H1 (cell line): ENCODE measurements at regions not wholly inside any gene's neighbourhood (a gene's known extent, or its start where the extent isn't known, plus 50 kb on each side); places are given as distances from the start of the nearest gene placed in this dataset.

Source experiments
- CTCF ChIA-PET: fragments of 300-600 bp; sonication (Branson Sonifier 250); formaldehyde crosslinking; loops from one replicate; lab custom pipeline; 2021; ENCODE audit not compliant: partially characterized antibody; lab: Charles Lee
- POLR2A ChIA-PET: fragments of 300-600 bp; sonication (Branson Sonifier 250); formaldehyde crosslinking; loops from one replicate; lab custom pipeline; 2021; ENCODE audit warnings: inconsistent platforms; ENCODE audit not compliant: partially characterized antibody; lab: Charles Lee
- DNase-seq, 2 experiments: peaks; one replicate each; pipeline versions ENCODE4 v3.0.0 to v3.0.0-alpha.2; 2010 to 2022; ENCODE audit warnings: low spot score in 2 of 2, low read depth in 1 of 2, mixed read lengths in 1 of 2
- FAIRE-seq: peaks from 2 replicates; lab custom pipeline; 2011; peaks lifted over from hg19 to GRCh38; lab: Jason Lieb, UNC
- H2AFZ ChIP-seq: 2 replicates; pipeline ENCODE4 v1.8.1; 2012; ENCODE audit warnings: low read length, inconsistent platforms
- H2AK5ac ChIP-seq: 2 replicates; pipeline ENCODE4 v1.6.1; 2013; ENCODE audit warnings: low read depth, low read length
- H2BK120ac ChIP-seq: replicated peaks from 2 replicates; pipeline ENCODE3; 2013; ENCODE audit warnings: low read depth, low read length, inconsistent platforms
- H2BK12ac ChIP-seq: 2 replicates; pipeline ENCODE4 v1.6.1; 2013; ENCODE audit warnings: low read depth, low read length
- H2BK15ac ChIP-seq: 2 replicates; pipeline ENCODE4 v1.6.1; 2013; ENCODE audit warnings: low read length
- H2BK20ac ChIP-seq: 2 replicates; pipeline ENCODE4 v1.6.1; 2013; ENCODE audit warnings: low read length
- H2BK5ac ChIP-seq: 2 replicates; pipeline ENCODE4 v1.6.1; 2013; ENCODE audit warnings: low read depth, low read length
- H3K14ac ChIP-seq: 2 replicates; pipeline ENCODE4 v1.6.1; 2013; ENCODE audit warnings: inconsistent platforms; ENCODE audit not compliant: insufficient read length
- H3K18ac ChIP-seq: 2 replicates; pipeline ENCODE4 v1.6.1; 2013; ENCODE audit warnings: low read length; ENCODE audit errors: extremely low read depth
- H3K23ac ChIP-seq: 2 replicates; pipeline ENCODE4 v1.6.1; 2013; ENCODE audit warnings: inconsistent platforms; ENCODE audit not compliant: insufficient read length
- H3K23me2 ChIP-seq: 2 replicates; pipeline ENCODE4 v1.6.1; 2013; ENCODE audit warnings: low read depth, low read length
- H3K27ac ChIP-seq: 2 replicates; pipeline ENCODE4 v1.6.1; 2011; ENCODE audit warnings: low read depth, low read length, inconsistent platforms
- H3K27me3 ChIP-seq, 4 experiments: replicated peaks in 1 of 4; 1 replicate in 1 of 4; 2 replicates in 3 of 4; pipeline versions ENCODE4 v1.6.1 to v1.8.1; 2011 to 2013; ENCODE audit warnings: low read length in 3 of 4, mild to moderate bottlenecking in 3 of 4, inconsistent platforms in 2 of 4, mixed read lengths in 2 of 4, moderate library complexity in 1 of 4; ENCODE audit not compliant: control insufficient read depth in 3 of 4, insufficient read depth in 3 of 4; ENCODE audit errors: extremely low read depth in 1 of 4
- H3K36me3 ChIP-seq, 4 experiments: 2 replicates each; pipeline versions ENCODE4 v1.6.1 to v1.8.1; 2011 to 2013; ENCODE audit warnings: mild to moderate bottlenecking in 4 of 4, low read length in 3 of 4, moderate library complexity in 2 of 4, control low read depth in 1 of 4, inconsistent platforms in 1 of 4; ENCODE audit not compliant: insufficient read depth in 4 of 4, control insufficient read depth in 2 of 4
- H3K4ac ChIP-seq: replicated peaks from 2 replicates; pipeline ENCODE3; 2013; ENCODE audit warnings: low read length, low read depth, mixed read lengths, inconsistent platforms; ENCODE audit not compliant: insufficient read length
- H3K4me1 ChIP-seq, 4 experiments: replicated peaks in 1 of 4; 1 replicate in 1 of 4; 2 replicates in 3 of 4; pipeline versions ENCODE4 v1.6.1 to v1.8.1; 2011 to 2013; ENCODE audit warnings: low read length in 3 of 4, inconsistent platforms in 2 of 4, mixed read lengths in 1 of 4; ENCODE audit not compliant: insufficient read depth in 4 of 4, control insufficient read depth in 3 of 4
- H3K4me2 ChIP-seq, 2 experiments: 2 replicates each; pipeline versions ENCODE4 v1.6.1 to v1.8.1; 2011 to 2013; ENCODE audit warnings: low read depth in 2 of 2, low read length in 2 of 2, control low read depth in 1 of 2, inconsistent platforms in 1 of 2, mild to moderate bottlenecking in 1 of 2; ENCODE audit not compliant: insufficient read depth in 1 of 2
- H3K4me3 ChIP-seq, 4 experiments: fragments of 200-600, 300-600 bp in 1 of 4; sonication (generic), shearing (Covaris generic), sonication (Bioruptor Twin) in 1 of 4; 2 replicates each; pipeline versions ENCODE4 v1.5.1 to v1.8.1; 2011 to 2016; ENCODE audit warnings: low read length in 4 of 4, low read depth in 3 of 4, control low read depth in 2 of 4, inconsistent platforms in 2 of 4, mild to moderate bottlenecking in 2 of 4, mixed read lengths in 1 of 4, moderate library complexity in 1 of 4; ENCODE audit not compliant: insufficient read depth in 2 of 4; ENCODE audit errors: extremely low read depth in 1 of 4
- H3K56ac ChIP-seq: replicated peaks from 2 replicates; pipeline ENCODE3; 2013; ENCODE audit warnings: low read depth, mild to moderate bottlenecking, mixed read lengths, low read length, inconsistent platforms; ENCODE audit not compliant: insufficient read length
- H3K79me1 ChIP-seq: 2 replicates; pipeline ENCODE4 v1.6.1; 2013; ENCODE audit warnings: low read depth, low read length, control low read depth
- H3K79me2 ChIP-seq, 2 experiments: 2 replicates each; pipeline versions ENCODE4 v1.6.1 to v1.8.1; 2012 to 2013; ENCODE audit warnings: low read length in 2 of 2, mild to moderate bottlenecking in 2 of 2, inconsistent platforms in 1 of 2; ENCODE audit not compliant: insufficient read depth in 2 of 2, control insufficient read depth in 1 of 2
- H3K9ac ChIP-seq, 4 experiments: replicated peaks in 1 of 4; 1 replicate in 1 of 4; 2 replicates in 3 of 4; pipeline versions ENCODE4 v1.6.1 to v1.8.1; 2011 to 2013; ENCODE audit warnings: low read depth in 3 of 4, low read length in 3 of 4, control low read depth in 2 of 4, mild to moderate bottlenecking in 2 of 4, moderate library complexity in 2 of 4, inconsistent platforms in 1 of 4; ENCODE audit errors: extremely low read depth in 1 of 4
- H3K9me3 ChIP-seq, 2 experiments: 2 replicates each; pipeline versions ENCODE4 v1.6.1 to v1.8.1; 2012 to 2013; ENCODE audit warnings: mild to moderate bottlenecking in 2 of 2, moderate library complexity in 2 of 2, control low read depth in 1 of 2, inconsistent platforms in 1 of 2, low read depth in 1 of 2, low read length in 1 of 2, mixed read lengths in 1 of 2; ENCODE audit not compliant: insufficient read depth in 2 of 2
- H4K20me1 ChIP-seq, 2 experiments: replicated peaks in 1 of 2; 2 replicates each; pipeline versions ENCODE3 to v1.8.1; 2011 to 2013; ENCODE audit warnings: inconsistent platforms in 2 of 2, low read length in 2 of 2, mild to moderate bottlenecking in 1 of 2; ENCODE audit not compliant: insufficient read depth in 2 of 2, control insufficient read depth in 1 of 2
- H4K5ac ChIP-seq: 2 replicates; pipeline ENCODE4 v1.6.1; 2013; ENCODE audit warnings: low read length, low read depth, mixed read lengths, inconsistent platforms; ENCODE audit not compliant: insufficient read length
- H4K8ac ChIP-seq: 2 replicates; pipeline ENCODE4 v1.8.0; 2013; ENCODE audit warnings: mild to moderate bottlenecking, moderate library complexity, low read length, inconsistent platforms; ENCODE audit not compliant: insufficient read depth; ENCODE audit errors: extremely low read depth
- H4K91ac ChIP-seq: replicated peaks from 2 replicates; pipeline ENCODE3; 2013; ENCODE audit warnings: low read length, mixed read lengths, inconsistent platforms; ENCODE audit not compliant: insufficient read length
- ASH2L ChIP-seq: fragments of 200-600, 300-600 bp; sonication (generic); IDR thresholded peaks from one replicate; pipeline ENCODE4 v1.7.1; 2017; ENCODE audit warnings: low read length
- BCL11A ChIP-seq, 2 experiments: IDR thresholded peaks; one replicate each; pipeline ENCODE4 v1.6.1; 2011; ENCODE audit warnings: low read depth in 2 of 2, low read length in 2 of 2, mild to moderate bottlenecking in 2 of 2
- CREB1 ChIP-seq: IDR thresholded peaks from 2 replicates; pipeline ENCODE4 v1.6.1; 2012; ENCODE audit warnings: inconsistent platforms
- CTBP2 ChIP-seq: IDR thresholded peaks from 2 replicates; pipeline ENCODE4 v1.7.0; 2011; ENCODE audit warnings: borderline replicate concordance, mild to moderate bottlenecking, moderate library complexity, mixed read lengths, low read length; ENCODE audit not compliant: insufficient read depth, insufficient read length
- EZH2 ChIP-seq: fragments of 200-600 bp; sonication (generic); IDR thresholded peaks from 2 replicates; pipeline ENCODE4 v1.7.1; 2012; ENCODE audit warnings: low read depth, mild to moderate bottlenecking, moderate library complexity, low read length, inconsistent platforms; ENCODE audit not compliant: severe bottlenecking
- GABPA ChIP-seq: IDR thresholded peaks from 2 replicates; pipeline ENCODE4 v1.6.1; 2011; ENCODE audit warnings: mild to moderate bottlenecking, low read length, moderate library complexity, borderline replicate concordance; ENCODE audit not compliant: insufficient read depth
- KDM1A ChIP-seq: fragments of 200-600, 300-600 bp; sonication (generic); IDR thresholded peaks from 2 replicates; pipeline ENCODE4 v1.7.1; 2016; ENCODE audit warnings: mild to moderate bottlenecking, low read length, borderline replicate concordance
- KDM5A ChIP-seq: fragments of 200-600 bp; IDR thresholded peaks from 2 replicates; pipeline ENCODE4 v1.7.1; 2012; ENCODE audit warnings: mild to moderate bottlenecking, low read length, inconsistent platforms, mixed read lengths
- POLR2A ChIP-seq, 2 experiments: IDR thresholded peaks; 1 replicate in 1 of 2; 2 replicates in 1 of 2; pipeline ENCODE4 v1.6.1; 2011; ENCODE audit warnings: low read depth in 2 of 2, low read length in 2 of 2, mild to moderate bottlenecking in 2 of 2; ENCODE audit errors: control extremely low read depth in 1 of 2
- POLR2AphosphoS5 ChIP-seq: IDR thresholded peaks from 2 replicates; pipeline ENCODE4 v1.6.1; 2011; ENCODE audit warnings: low read depth, low read length
- RBBP5 ChIP-seq: IDR thresholded peaks from 2 replicates; pipeline ENCODE4 v1.7.1; 2012; ENCODE audit warnings: low read depth, mild to moderate bottlenecking, inconsistent platforms, low read length, moderate library complexity, borderline replicate concordance
- RNF2 ChIP-seq: fragments of 200-900, 300-1000 bp; sonication (generic); IDR thresholded peaks from 2 replicates; pipeline ENCODE4 v1.7.1; 2016; ENCODE audit warnings: borderline replicate concordance, low read depth, mild to moderate bottlenecking, antibody characterized with exemption, low read length; ENCODE audit not compliant: poor library complexity, severe bottlenecking; ENCODE audit errors: missing control alignments
- RXRA ChIP-seq: IDR thresholded peaks from 2 replicates; pipeline ENCODE4 v1.6.1; 2011; ENCODE audit warnings: low read depth, mild to moderate bottlenecking, low read length, moderate library complexity; ENCODE audit not compliant: insufficient read depth
- SIN3A ChIP-seq, 2 experiments: IDR thresholded peaks in 1 of 2; conservative IDR thresholded peaks in 1 of 2; 2 replicates each; pipeline ENCODE4 v1.6.1; 2011 to 2012; ENCODE audit warnings: low read length in 2 of 2, improper control_type of control experiment in 1 of 2, low read depth in 1 of 2, mild to moderate bottlenecking in 1 of 2
- ZNF274 ChIP-seq: IDR thresholded peaks from 2 replicates; pipeline ENCODE4 v1.7.0; 2012; ENCODE audit warnings: low read length, borderline replicate concordance; ENCODE audit errors: extremely low read depth
- WGBS, 2 experiments: shearing (Covaris generic) in 1 of 2; methylation state at CpG; one replicate each; pipeline versions ENCODE4 v1.1.6 to v1.1.7; 2013 to 2015; ENCODE audit warnings: low lambda C conversion rate in 2 of 2, mixed read lengths in 2 of 2, inconsistent platforms in 1 of 2, low coverage in 1 of 2, missing lambda C conversion rate in 1 of 2; ENCODE audit not compliant: insufficient replicate concordance in 2 of 2, insufficient coverage in 1 of 2, insufficient read length in 1 of 2; ENCODE audit errors: extremely low coverage in 1 of 2, missing lambda C conversion rate in 1 of 2; 5-methylcytosine and 5-hydroxymethylcytosine counted together

DNA sequence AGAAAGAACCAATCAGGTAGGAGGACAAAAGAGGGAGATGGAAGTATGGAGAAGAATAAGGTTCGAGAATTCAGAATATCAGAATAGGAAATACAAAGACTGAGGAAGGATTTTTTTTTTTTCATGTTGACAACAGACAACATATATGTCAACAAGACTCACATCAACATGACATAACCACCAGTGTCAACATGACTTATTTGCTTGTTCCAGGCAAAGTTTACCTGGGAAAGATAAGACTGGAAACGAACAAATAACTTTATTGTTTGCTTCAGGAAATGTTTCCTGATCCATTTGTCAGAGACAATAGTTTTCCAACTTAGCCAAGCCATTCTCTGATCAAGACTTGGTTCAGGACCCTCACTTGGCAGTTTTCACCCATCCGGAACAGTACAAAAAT is 321.9 kb upstream of the NETO1 start:
- no peak overlapping the region for H4K5ac ChIP-seq
- H2AFZ ChIP-seq, result no peak overlapping the region
- H3K27me3 ChIP-seq, result peaks cover 0 to 1% (median 0%) of the 10 kb centered on the region in 4 experiments; a peak in 1 of 7 replicates
- WGBS, 2 experiments, result 90 to 100% methylated on average over 1 to 3 of the region's 3 CpGs
- no peak overlapping the region for H4K91ac ChIP-seq
- POLR2A ChIA-PET, result no interaction called here
- H2BK12ac ChIP-seq, result no peak overlapping the region
- no peak overlapping the region for H2BK5ac ChIP-seq
- H3K4ac ChIP-seq, result no peak overlapping the region
- H3K36me3 ChIP-seq, result no peaks in the 10 kb centered on the region
- no peaks in the 10 kb centered on the region for H3K23me2 ChIP-seq
- H2BK120ac ChIP-seq, result no peak overlapping the region
- no peak overlapping the region for H3K27ac ChIP-seq
- no peaks in the 10 kb centered on the region for H3K4me1 ChIP-seq
- no peaks in the 10 kb centered on the region for H4K20me1 ChIP-seq
- H3K56ac ChIP-seq, result no peak overlapping the region
- no peaks in the 10 kb centered on the region for H3K9me3 ChIP-seq
- H3K4me3 ChIP-seq, result no peak overlapping the region
- no peaks in the 10 kb centered on the region for H3K79me1 ChIP-seq
- no peak overlapping the region for H3K4me2 ChIP-seq
- no peak for DNase-seq
- no peak overlapping the region for H3K18ac ChIP-seq
- no peak overlapping the region for H2BK20ac ChIP-seq
- H4K8ac ChIP-seq, result no peak overlapping the region
- FAIRE-seq, result no peak
- no peak overlapping the region for H2AK5ac ChIP-seq
- CTCF ChIA-PET, result no interaction called here
- no peak overlapping the region for H3K9ac ChIP-seq
- TF ChIP-seq RNF2, result no peak
- TF ChIP-seq CREB1, result no peak
- TF ChIP-seq GABPA, result no peak
- TF ChIP-seq RXRA, result no peak
- TF ChIP-seq KDM1A, result no peak
- TF ChIP-seq CTBP2, result no peak
- TF ChIP-seq POLR2A (IDR thresholded peaks at IDR 0.05; ENCODE audit: control extremely low read depth in 1 of 2, low read depth in 2 of 2, low read length in 2 of 2), result no peak
- TF ChIP-seq ZNF274, result no peak
- TF ChIP-seq BCL11A (IDR thresholded peaks at IDR 0.05; ENCODE audit: low read depth in 2 of 2, low read length in 2 of 2), result no peak
- no peak for TF ChIP-seq EZH2
- no peak for TF ChIP-seq ASH2L
- TF ChIP-seq POLR2AphosphoS5, result no peak
- TF ChIP-seq KDM5A, result no peak
- no peak for TF ChIP-seq RBBP5
- TF ChIP-seq SIN3A (conservative IDR thresholded peaks at IDR 0.05 in 1 of 2, IDR thresholded peaks at IDR 0.05 in 1 of 2; ENCODE audit: low read depth in 1 of 2, low read length in 2 of 2), result no peak
- H3K23ac ChIP-seq, result no peak overlapping the region
- H2BK15ac ChIP-seq, result no peak overlapping the region
- no peak overlapping the region for H3K14ac ChIP-seq
- no peaks in the 10 kb centered on the region for H3K79me2 ChIP-seq
